Lower lobe of right lung (tissue), 2 donors: ENCODE measurements at regions not wholly inside any gene's neighbourhood (a gene's known extent, or its start where the extent isn't known, plus 50 kb on each side); places are given as distances from the start of the nearest gene placed in this dataset.
"Not testable (repeated sequence)": the region's sequence is repeated elsewhere in the genome, so short reads cannot be mapped to it uniquely, and the experiment has no call there.

ENCODE experiments used
- ATAC-seq, 2 donors: fragments of 200-7000 bp; cut with Tn5 transposase; one replicate each; pipeline ENCODE4 v1.9.1; 2020 to 2022; ENCODE audit warnings: mild to moderate bottlenecking in 2 of 2, moderate library complexity in 2 of 2
- DNase-seq: peaks from one replicate; pipeline ENCODE4 v3.0.0-alpha.2; 2020
- H3K27ac ChIP-seq: fragments of 200-600 bp; one replicate; pipeline ENCODE4 v1.8.0; 2022
- H3K27me3 ChIP-seq: fragments of 200-600 bp; one replicate; pipeline ENCODE4 v1.8.0; 2022; ENCODE audit warnings: low read depth
- H3K36me3 ChIP-seq: fragments of 200-600 bp; one replicate; pipeline ENCODE4 v1.8.0; 2022; ENCODE audit warnings: mild to moderate bottlenecking
- H3K4me1 ChIP-seq: fragments of 200-600 bp; one replicate; pipeline ENCODE4 v1.8.0; 2022
- H3K4me3 ChIP-seq: fragments of 200-600 bp; one replicate; pipeline ENCODE4 v1.8.0; 2022; ENCODE audit warnings: mild to moderate bottlenecking
- H3K9me3 ChIP-seq: fragments of 200-600 bp; one replicate; pipeline ENCODE4 v1.8.0; 2022
- CTCF ChIP-seq: fragments of 200-600 bp; IDR thresholded peaks from one replicate; pipeline ENCODE4 v1.8.0; 2022; ENCODE audit warnings: antibody characterized with exemption, mild to moderate bottlenecking
- intact Hi-C: fragments of 100-400 bp; cut with DNase I; formaldehyde crosslinking; loops from one replicate; pipeline ENCODE4 v1.11.0; 2022
- donor health status: DM: no; HTN: yes; CAD: no; lungs with severe emphysema.

DNA sequence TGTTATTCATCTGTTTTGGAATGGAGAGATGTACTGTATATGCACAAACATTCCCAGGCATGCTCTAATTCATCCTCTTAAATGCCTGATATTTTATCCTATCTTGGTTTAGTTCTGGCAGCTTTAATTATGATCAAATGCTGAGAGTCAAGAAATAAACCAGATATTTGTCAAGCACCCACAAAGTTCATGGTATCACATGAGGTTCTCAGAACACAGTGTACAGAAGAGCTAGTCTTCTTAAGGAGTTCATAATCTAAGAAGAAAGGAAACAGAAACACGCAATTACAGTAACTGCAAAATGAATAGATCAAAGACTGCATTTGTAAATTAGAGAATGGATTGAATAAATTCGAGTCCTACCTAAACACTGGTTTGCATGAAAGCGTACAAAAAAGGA lies 58.3 kb upstream of the KCNH1 start:
- intact Hi-C loops: no loop called here
- no peaks in the 10 kb centered on the region for H3K36me3 ChIP-seq

DNA sequence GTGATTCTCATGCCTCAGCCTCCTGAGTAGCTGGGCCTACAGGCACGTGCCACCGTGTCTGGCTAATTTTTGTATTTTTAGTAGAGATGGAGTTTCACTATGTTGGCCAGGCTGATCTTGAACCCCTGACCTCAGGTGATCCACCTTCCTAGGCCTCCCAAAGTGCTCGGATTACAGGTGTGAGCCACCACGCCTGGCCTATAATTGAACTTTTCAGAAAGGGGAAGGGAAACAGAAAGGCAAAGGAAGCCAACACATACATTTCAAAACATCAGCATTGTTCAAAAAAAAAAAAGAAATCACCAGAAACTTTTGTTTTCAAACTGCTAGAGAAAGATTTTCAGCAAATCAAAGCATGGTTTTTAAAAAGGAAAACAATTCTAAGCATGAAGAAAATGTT lies 54.8 kb upstream of the KCNH1 start:
- intact Hi-C loops, H3K4me3 ChIP-seq, H3K36me3 ChIP-seq, ATAC-seq, H3K4me1 ChIP-seq, DNase-seq, H3K9me3 ChIP-seq, H3K27me3 ChIP-seq, H3K27ac ChIP-seq: not testable (repeated sequence)

More for the DNA sequence above, 58.3 kb upstream of the KCNH1 start:
- ATAC-seq (no peak), DNase-seq (no peak)
- H3K9me3 ChIP-seq: no peaks in the 10 kb centered on the region
- H3K27me3 ChIP-seq: no peaks in the 10 kb centered on the region
- no peak overlapping the region for H3K27ac ChIP-seq
- no peak overlapping the region for H3K4me3 ChIP-seq
- H3K4me1 ChIP-seq: no peaks in the 10 kb centered on the region
- TF ChIP-seq CTCF: no peak

DNA sequence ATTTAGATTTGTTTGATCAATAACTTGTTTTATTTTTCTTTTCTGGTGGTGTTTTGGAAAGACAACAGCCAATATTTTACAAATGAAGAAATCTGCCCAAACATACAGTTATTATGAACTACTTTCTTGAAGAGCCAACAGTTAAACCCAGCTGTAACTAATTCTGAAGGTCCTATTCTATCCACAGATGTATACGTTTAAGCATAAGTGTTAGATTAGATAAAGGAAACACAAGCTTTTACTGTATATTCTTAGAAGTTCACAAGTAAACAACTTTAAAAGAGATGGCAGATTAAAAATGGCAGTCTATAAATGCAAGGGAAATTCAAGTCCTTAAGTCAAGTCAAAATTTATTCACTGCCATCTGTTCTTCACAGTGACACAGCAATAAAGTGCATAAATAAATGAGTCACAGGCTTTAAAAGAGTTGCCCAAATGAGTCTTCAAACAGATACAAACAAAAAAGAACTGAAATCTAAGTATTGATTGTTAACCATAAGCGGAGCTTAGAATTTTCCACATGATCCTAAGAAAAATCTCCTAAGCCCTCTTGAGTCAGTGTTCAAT lies 49.9 kb upstream of the KCNH1 start:
- Histone ChIP-seq H3K4me3 (no peak overlapping the region), H3K9me3 (no peaks in the 10 kb centered on the region), H3K27ac (no peak overlapping the region), H3K36me3 (no peaks in the 10 kb centered on the region), H3K4me1 (no peaks in the 10 kb centered on the region), H3K27me3 (no peaks in the 10 kb centered on the region)
- no peak for ATAC-seq
- intact Hi-C loops: no loop called here
- no peak for DNase-seq
- no peak for TF ChIP-seq CTCF
